Frontal cortex (tissue), 3 donors: ENCODE measurements at regions not wholly inside any gene's neighbourhood (a gene's known extent, or its start where the extent isn't known, plus 50 kb on each side); places are given as distances from the start of the nearest gene placed in this dataset.

Experiments used
- DNase-seq, 2 donors: peaks; one replicate each; pipeline ENCODE4 v3.0.0; 2012; ENCODE audit warnings: low spot score in 2 of 2
- FAIRE-seq: peaks from 2 replicates; lab custom pipeline; 2012; peaks lifted over from hg19 to GRCh38; lab: Jason Lieb, UNC
- donor health status: control.
- donor health status: control.
- donor health status: control.

GRCh38 chr6:6901205-6901719 is 206.5 kb upstream of the RREB1 start:
- FAIRE-seq (no peak), DNase-seq (no peak)

DNA sequence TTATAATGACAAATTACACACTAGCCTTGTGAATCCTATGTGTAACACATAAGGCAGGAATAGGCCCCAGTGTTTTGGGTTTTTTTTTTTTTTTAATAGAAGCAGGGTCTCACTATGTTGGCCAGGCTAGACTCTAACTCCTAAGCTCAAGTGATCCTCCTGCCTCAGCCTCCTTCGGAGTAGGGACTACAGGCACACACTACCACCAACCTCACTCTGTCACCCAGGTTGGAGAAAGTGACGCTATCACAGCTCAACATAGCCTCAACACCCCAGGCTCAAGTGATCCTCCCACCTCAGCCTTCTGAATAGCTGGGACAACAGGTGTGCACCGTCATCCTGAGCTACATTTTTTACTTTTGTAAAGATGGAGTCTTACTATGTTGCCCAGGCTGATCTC is 205.8 kb upstream of the RREB1 start:
- DNase-seq (no peak), FAIRE-seq (no peak)

GRCh38 chr6:6905961-6906518 is 201.7 kb upstream of the RREB1 start:
- FAIRE-seq (no peak), DNase-seq (no peak)

GRCh38 chr6:6906570-6907213 is 201.1 kb upstream of the RREB1 start:
- no peak for DNase-seq
- FAIRE-seq: no peak

DNA sequence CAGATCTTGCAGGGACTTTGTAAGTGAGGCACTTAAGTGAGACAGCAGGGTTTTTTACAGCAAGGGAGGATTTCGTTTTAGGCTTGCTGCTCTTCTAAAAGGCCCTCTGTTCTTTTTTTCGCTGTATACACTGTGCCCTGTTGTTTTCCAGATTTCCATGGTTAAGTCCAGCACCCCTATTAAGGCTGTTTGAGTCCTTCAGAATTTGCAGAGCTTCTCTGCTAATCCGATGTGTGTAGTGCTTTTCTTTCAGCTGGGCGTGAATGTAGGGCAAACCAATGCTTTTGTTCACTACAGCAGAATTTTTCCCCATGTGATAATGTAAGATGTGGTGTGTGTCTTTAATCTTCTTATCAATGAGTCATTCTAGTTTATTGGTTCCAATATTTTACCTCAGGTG is 200.5 kb upstream of the RREB1 start:
- DNase-seq (no peak), FAIRE-seq (no peak)

DNA sequence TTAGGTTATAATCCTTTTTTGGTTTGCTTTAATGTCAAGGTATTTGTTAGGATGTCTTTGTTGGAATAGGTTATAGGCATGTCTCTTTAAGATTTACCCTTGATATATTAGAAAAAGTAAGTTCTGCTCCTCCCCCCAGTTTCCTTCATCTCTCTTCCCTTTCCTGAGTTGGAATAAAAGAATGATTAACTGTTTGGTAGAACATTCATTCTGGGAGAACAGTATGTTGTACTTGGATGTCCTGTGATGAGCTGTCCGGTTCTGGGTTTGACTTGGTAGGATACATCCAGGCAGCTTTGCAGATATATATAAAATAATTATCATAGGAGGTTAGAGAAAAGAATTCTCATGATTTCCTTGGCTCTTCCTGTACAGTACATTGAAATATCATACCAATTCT is 199.6 kb upstream of the RREB1 start:
- FAIRE-seq (no peak), DNase-seq (no peak)

DNA sequence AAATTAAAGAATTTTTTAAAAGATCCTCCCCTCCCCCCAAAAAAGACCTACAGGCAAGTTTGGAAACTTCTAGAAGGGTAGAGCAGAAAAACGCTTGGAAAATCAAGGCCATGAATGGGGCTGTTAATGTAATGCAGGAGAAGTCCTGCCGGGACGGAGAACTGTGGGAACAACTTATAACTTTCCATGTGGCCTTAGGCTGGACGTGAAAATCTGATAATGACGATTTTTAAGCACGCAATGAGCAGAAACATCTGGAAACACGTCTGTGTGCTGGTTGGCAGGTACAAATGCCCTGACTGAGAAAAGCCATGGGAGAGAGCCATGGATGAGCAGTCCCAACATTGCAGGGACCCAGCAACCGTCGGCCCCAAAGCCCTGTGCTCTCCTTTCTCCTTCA is 198.7 kb upstream of the RREB1 start:
- no peak for FAIRE-seq
- DNase-seq: no peak

- FAIRE-seq (no peak), DNase-seq (no peak)
Observed at GRCh38 chr6:6910734-6911295, 196.9 kb upstream of the RREB1 start.

DNA sequence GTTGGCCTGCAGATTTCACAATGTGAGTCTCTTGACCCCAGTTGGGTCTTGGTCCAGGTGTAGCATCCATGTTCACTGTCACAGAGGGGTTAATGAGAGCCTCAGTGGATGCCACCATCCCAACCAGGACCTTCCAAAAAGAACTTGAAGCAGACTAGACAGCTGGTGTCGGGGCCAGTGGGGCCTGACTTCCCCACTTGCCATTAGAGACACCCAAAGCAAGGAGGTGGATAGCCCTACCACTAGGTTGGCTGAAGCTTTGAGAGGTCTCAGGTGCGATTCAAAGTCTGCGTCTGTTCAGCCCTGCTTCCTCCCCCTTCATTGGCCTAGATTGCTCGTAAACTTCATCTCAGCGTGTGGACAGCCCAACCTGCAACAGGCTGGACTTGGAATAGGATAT is 196.4 kb upstream of the RREB1 start:
- no peak for FAIRE-seq

DNA sequence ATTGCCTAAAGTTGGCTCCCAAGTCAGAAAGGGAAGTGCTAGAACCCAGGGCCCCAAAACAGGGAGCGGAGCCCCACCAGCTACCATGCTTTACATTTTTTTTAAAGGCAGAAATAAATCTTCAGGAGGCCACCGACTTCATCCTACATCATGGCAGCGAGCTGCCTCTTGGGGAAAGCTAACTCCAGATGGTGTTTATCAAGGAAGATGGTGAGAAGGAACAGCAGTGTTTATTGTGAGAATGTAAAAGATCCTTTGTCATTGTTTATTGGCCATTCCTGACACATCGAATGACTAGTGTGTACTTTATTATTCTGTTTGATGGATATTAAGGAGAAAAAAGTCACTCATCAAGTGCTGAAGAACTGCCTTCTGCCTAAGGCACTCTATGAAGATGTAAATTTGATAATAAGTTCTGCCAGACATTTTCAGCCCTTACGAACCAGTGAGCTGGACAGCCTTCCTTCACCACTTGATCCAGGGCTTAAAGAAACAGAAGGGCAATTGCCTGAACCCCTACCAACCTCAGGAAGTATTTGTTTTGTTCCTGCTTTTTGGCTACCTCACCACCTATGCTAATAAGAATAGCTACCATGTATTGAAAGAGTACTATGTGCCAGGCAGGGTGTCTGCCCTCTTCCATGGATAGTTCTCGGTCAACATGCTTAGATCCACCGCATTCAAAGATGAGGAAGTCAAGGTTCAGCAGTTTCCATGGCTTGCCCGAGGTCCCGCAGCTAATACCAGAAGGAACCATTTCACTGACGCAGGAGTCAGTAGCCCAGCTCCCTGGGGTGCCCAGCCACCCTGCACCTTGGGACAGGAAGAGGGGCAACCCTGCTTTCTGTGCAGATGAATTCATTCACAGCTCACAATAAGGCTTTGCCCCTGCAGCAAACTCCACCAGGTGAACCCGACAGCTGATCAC is 194.7 kb upstream of the RREB1 start:
- no peak for DNase-seq

More for the DNA sequence above, 196.4 kb upstream of the RREB1 start:
- no peak for DNase-seq

GRCh38 chr6:6915219-6915618 is 192.5 kb upstream of the RREB1 start:
- no peak for FAIRE-seq
- no peak for DNase-seq

More for the DNA sequence above, 194.7 kb upstream of the RREB1 start:
- no peak for FAIRE-seq

DNA sequence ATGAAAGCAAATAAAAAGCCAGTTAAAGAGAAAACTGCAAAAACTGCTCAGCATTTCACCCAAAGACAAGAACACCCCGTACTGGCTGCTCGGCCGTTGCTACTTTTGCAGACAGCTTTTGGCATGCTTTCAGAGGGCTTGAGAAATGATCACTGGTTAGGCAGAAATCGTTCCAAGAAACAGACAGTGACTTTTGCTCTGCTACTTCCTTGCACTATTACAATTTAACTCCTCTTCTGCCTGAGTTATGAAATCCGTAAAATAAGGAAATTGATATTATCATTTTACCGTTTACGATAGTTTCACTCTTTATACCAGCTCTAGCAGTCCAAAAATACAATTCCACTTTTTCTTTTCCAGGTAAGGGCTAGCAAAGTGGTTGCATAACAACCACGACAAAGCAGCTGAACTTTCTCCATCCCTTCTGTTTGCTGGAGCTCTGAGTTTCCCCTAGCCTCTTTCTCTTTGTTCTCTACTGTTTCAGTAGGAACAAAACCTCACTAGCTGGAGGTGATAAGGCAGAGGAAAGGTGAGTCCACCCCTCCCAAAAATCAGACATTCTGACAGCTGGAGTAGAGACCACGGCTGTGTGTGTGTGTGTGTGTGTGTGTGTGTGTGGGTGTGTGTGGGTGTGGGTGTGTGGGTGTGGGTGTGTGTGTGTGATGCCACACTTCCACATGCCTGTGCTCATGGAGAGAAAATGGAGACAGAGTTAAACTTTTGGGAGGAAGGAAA is 191.8 kb upstream of the RREB1 start:
- DNase-seq (no peak), FAIRE-seq (no peak)

GRCh38 chr6:6916598-6916997 is 191.2 kb upstream of the RREB1 start:
- FAIRE-seq (no peak), DNase-seq (no peak)

GRCh38 chr6:6918216-6918983 is 189.4 kb upstream of the RREB1 start:
- DNase-seq: peak in 1 of 2 donors; percentile 27
- FAIRE-seq: no peak

GRCh38 chr6:6919173-6919572 is 188.6 kb upstream of the RREB1 start:
- FAIRE-seq (no peak), DNase-seq (no peak)

GRCh38 chr6:6920114-6920986 is 187.4 kb upstream of the RREB1 start:
- DNase-seq (no peak), FAIRE-seq (no peak)

DNA sequence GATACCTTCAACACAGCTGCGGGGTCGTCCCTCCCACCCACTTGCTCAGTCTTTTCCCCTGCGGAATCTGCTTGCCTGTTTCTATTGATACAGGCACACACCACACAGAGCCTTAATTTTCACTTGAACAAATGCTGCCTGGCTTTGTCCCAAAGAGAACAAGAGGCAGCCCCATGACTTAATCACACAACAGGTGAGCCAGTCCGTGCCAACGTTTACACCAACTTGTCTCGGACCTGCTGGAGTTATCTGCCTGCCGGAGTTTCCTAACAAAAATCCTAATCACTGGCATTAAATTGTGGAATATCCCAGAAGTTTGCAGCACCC is 186.8 kb upstream of the RREB1 start:
- FAIRE-seq: no peak
- no peak for DNase-seq

DNA sequence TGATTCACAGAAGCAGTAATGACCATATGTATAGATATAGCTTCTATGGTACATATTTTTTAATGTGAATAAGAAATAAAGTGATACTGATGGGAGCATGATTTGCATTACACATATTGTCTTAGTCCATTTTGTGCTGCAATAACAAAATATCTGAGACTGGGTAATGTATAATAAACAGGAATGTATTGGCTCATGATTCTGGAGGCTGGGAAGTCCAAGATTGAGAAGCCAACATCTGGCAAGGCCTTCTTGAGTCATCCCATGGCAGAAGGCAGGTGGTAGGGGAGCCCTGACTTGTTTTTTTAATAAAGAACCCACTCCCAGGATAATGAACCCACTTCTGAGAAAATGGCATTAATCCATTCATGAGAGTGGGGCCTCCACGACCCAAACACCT is 185.6 kb upstream of the RREB1 start:
- no peak for FAIRE-seq
- DNase-seq: no peak
